Panc1 (cell line): ENCODE measurements at regions not wholly inside any gene's neighbourhood (a gene's known extent, or its start where the extent isn't known, plus 50 kb on each side); places are given as distances from the start of the nearest gene placed in this dataset.
"Not testable (repeated sequence)": the region's sequence is repeated elsewhere in the genome, so short reads cannot be mapped to it uniquely, and the experiment has no call there.

Source experiments
- ATAC-seq: fragments of 200-7000 bp; cut with Tn5 transposase; 2 replicates; pipeline ENCODE4 v1.9.1; 2020; ENCODE audit warnings: mild to moderate bottlenecking, moderate library complexity
- BruUV-seq: library from RNA; stranded (reverse); fragments of 400-500 nt; replicated peaks from 2 replicates; lab custom pipeline; 2021; lab: Mats Ljungman, UMichigan
- CTCF ChIA-PET: fragments of 300-600 bp; sonication (Branson Sonifier 250); formaldehyde crosslinking; loops from one replicate; lab custom pipeline; 2022; ENCODE audit warnings: antibody characterized with exemption; lab: Charles Lee
- POLR2A ChIA-PET: fragments of 300-600 bp; sonication (Branson Sonifier 250); formaldehyde crosslinking; loops from one replicate; lab custom pipeline; 2022; ENCODE audit warnings: antibody characterized with exemption; lab: Charles Lee
- DNase-seq: peaks from one replicate; pipeline ENCODE4 v3.0.0-alpha.2; 2010; ENCODE audit warnings: low read depth, low spot score
- H3K27ac ChIP-seq: 2 replicates; pipeline ENCODE4 v1.5.1; 2011; ENCODE audit warnings: mild to moderate bottlenecking, low read length, inconsistent platforms
- H3K27me3 ChIP-seq: fragments of 200-500 bp; sonication (Bioruptor generic); 2 replicates; pipeline ENCODE4 v1.6.0; 2014; ENCODE audit warnings: low read length, inconsistent platforms; ENCODE audit not compliant: control insufficient read depth, insufficient read depth
- H3K36me3 ChIP-seq: fragments of 200-500 bp; sonication (Bioruptor generic); 2 replicates; pipeline ENCODE4 v1.5.1; 2014; ENCODE audit warnings: inconsistent platforms, mild to moderate bottlenecking, low read length, moderate library complexity; ENCODE audit not compliant: control insufficient read depth, insufficient read depth
- H3K4me1 ChIP-seq: 2 replicates; pipeline ENCODE4 v1.5.1; 2011; ENCODE audit warnings: inconsistent platforms, mild to moderate bottlenecking, low read length, moderate library complexity; ENCODE audit not compliant: control insufficient read depth, insufficient read depth
- H3K4me3 ChIP-seq, 2 experiments: 2 replicates each; pipeline ENCODE4 v1.5.1; 2011 to 2012; ENCODE audit warnings: low read depth in 2 of 2, low read length in 2 of 2, mild to moderate bottlenecking in 2 of 2, inconsistent platforms in 1 of 2, moderate library complexity in 1 of 2
- H3K9me3 ChIP-seq: fragments of 200-500 bp; sonication (Bioruptor generic); 2 replicates; pipeline ENCODE4 v1.5.1; 2014; ENCODE audit warnings: low read depth, mild to moderate bottlenecking, inconsistent platforms, low read length, moderate library complexity; ENCODE audit not compliant: control insufficient read depth, insufficient read depth
- POLR2AphosphoS5 ChIP-seq: IDR thresholded peaks from 2 replicates; pipeline ENCODE4 v1.6.1; 2012; ENCODE audit warnings: mild to moderate bottlenecking, low read depth, low read length, moderate library complexity
- SIN3A ChIP-seq: IDR thresholded peaks from 2 replicates; pipeline ENCODE4 v1.6.1; 2012; ENCODE audit warnings: low read depth, mild to moderate bottlenecking, low read length, moderate library complexity, borderline replicate concordance; ENCODE audit not compliant: insufficient read depth
- TCF7L2 ChIP-seq: IDR thresholded peaks from 2 replicates; pipeline ENCODE4 v1.6.1; 2011; ENCODE audit warnings: mild to moderate bottlenecking, low read depth, low read length, inconsistent platforms
- in situ Hi-C: cut with HindIII; loops from 2 replicates; pipeline ENCODE4 v1.10.0; 2016; ENCODE audit warnings: low sequenced_read_pairs, low pct_unique_long_range_greater_than_20kb
- intact Hi-C: fragments of 100-400 bp; cut with micrococcal nuclease; formaldehyde crosslinking; loops from one replicate; pipeline ENCODE4 v1.10.0; 2022; ENCODE audit not compliant: unreplicated experiment
- TF ChIP-seq, protein P1 (sequence below): fragments of 450-650 bp; IDR thresholded peaks from 2 replicates; pipeline ENCODE4 v1.5.1; 2017; ENCODE audit warnings: mild to moderate bottlenecking
- TF ChIP-seq, protein P2 (sequence below), 2 experiments: IDR thresholded peaks; 2 replicates each; pipeline ENCODE4 v1.6.1; 2011 to 2012; ENCODE audit warnings: low read depth in 2 of 2, control low read depth in 1 of 2, low read length in 1 of 2, mild to moderate bottlenecking in 1 of 2, moderate library complexity in 1 of 2; ENCODE audit not compliant: insufficient read depth in 1 of 2

DNA sequence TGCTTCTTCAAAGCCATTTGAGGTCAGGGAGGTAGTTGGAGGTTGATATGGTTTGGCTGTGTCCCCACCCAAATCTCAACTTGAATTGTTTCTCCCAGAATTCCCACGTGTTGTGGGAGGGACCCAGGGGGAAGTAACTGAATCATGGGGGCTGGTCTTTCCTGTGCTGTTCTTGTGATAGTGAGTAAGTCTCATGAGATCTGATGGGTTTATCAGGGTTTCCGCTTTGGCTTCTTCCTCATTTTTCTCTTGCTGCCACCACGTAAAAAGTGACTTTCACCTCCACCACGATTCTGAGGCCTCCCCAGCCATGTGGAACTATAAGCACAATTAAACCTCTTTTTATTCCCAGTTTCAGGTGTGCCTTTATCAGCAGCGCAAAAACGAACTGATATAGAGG, 62.5 kb upstream of the NFE2L3 start:
- H3K27me3 ChIP-seq, BruUV-seq, H3K27ac ChIP-seq, H3K9me3 ChIP-seq, CTCF ChIA-PET, DNase-seq, H3K4me1 ChIP-seq, in situ Hi-C loops, POLR2A ChIA-PET, H3K4me3 ChIP-seq, intact Hi-C loops, H3K36me3 ChIP-seq, ATAC-seq: not testable (repeated sequence)

DNA sequence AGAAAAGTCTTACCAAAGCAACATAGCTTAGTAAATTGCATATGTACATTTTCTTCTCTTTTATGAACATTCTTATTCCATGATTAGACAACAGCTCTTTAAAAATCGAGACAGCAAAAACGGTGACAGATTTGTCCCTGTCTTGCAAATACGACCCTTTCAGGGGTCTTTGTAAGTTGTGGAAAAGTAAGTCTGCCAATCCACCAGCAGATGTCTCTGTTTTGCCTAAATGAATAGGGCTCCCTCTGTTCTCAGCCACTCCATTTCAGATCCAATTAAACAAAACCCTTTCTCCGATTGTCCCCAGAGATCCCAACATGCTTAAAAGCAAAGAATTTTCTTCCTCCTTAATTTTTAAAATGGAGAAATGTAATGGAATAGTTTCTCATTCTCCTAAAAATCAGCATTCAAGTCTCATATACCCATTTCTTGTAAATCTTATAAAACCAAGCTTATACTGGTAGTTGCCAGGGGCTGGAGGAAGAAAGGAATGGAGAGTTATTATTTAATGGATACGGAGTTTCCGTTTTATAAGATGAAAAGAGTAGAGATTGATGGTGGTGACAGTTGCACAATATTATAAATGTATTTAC, 61.0 kb upstream of the NFE2L3 start:
- intact Hi-C loops = loop anchor here (1.0 to 5.0 kb wide), 3 partner anchors 61 to 274 kb away; partner anchors contain the start of gene NFE2L3
- POLR2A ChIA-PET = interaction anchor here (0.5 to 0.6 kb wide), 3 partner anchors 100 to 474 kb away, joined by 3 to 6 read pairs (median 4); no protein-coding TSS in a partner anchor
- in situ Hi-C loops = no loop called here

DNA sequence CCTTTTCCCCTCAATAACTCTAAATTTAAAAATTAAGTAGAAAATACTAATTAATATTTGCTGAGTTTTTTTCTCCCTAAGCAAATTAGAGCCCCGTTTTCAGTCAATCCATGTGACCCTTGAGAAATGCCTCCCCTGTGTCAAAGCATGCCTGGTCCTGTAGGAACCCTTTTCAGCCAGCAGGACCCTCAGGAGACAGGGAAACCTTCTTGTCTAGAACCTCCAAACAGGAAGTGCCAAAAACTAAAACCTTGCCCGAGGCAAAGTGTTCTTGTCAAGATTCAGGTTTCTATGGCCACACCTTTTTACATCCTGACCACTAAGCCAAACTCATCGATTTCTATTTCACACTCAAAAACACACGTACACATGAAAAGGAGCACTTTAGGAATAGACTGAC, 60.1 kb upstream of the NFE2L3 start:
- no peak for DNase-seq
- TF ChIP-seq, protein P1, sequence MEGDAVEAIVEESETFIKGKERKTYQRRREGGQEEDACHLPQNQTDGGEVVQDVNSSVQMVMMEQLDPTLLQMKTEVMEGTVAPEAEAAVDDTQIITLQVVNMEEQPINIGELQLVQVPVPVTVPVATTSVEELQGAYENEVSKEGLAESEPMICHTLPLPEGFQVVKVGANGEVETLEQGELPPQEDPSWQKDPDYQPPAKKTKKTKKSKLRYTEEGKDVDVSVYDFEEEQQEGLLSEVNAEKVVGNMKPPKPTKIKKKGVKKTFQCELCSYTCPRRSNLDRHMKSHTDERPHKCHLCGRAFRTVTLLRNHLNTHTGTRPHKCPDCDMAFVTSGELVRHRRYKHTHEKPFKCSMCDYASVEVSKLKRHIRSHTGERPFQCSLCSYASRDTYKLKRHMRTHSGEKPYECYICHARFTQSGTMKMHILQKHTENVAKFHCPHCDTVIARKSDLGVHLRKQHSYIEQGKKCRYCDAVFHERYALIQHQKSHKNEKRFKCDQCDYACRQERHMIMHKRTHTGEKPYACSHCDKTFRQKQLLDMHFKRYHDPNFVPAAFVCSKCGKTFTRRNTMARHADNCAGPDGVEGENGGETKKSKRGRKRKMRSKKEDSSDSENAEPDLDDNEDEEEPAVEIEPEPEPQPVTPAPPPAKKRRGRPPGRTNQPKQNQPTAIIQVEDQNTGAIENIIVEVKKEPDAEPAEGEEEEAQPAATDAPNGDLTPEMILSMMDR = no peak
- TF ChIP-seq TCF7L2 (no peak), SIN3A (no peak), POLR2AphosphoS5 (no peak)
- TF ChIP-seq, protein P2, sequence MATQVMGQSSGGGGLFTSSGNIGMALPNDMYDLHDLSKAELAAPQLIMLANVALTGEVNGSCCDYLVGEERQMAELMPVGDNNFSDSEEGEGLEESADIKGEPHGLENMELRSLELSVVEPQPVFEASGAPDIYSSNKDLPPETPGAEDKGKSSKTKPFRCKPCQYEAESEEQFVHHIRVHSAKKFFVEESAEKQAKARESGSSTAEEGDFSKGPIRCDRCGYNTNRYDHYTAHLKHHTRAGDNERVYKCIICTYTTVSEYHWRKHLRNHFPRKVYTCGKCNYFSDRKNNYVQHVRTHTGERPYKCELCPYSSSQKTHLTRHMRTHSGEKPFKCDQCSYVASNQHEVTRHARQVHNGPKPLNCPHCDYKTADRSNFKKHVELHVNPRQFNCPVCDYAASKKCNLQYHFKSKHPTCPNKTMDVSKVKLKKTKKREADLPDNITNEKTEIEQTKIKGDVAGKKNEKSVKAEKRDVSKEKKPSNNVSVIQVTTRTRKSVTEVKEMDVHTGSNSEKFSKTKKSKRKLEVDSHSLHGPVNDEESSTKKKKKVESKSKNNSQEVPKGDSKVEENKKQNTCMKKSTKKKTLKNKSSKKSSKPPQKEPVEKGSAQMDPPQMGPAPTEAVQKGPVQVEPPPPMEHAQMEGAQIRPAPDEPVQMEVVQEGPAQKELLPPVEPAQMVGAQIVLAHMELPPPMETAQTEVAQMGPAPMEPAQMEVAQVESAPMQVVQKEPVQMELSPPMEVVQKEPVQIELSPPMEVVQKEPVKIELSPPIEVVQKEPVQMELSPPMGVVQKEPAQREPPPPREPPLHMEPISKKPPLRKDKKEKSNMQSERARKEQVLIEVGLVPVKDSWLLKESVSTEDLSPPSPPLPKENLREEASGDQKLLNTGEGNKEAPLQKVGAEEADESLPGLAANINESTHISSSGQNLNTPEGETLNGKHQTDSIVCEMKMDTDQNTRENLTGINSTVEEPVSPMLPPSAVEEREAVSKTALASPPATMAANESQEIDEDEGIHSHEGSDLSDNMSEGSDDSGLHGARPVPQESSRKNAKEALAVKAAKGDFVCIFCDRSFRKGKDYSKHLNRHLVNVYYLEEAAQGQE (IDR thresholded peaks at IDR 0.05; ENCODE audit: insufficient read depth in 1 of 2, low read depth in 2 of 2, low read length in 1 of 2) = no peak
- intact Hi-C loops = loop anchor here (1.0 to 5.0 kb wide), 3 partner anchors 60 to 273 kb away; partner anchors contain the start of gene NFE2L3
- no peak overlapping the region; the same call in 1 of the 2 replicates for H3K27ac ChIP-seq
- no peak for ATAC-seq
- no TSS peak for BruUV-seq
- no peak overlapping the region for H3K4me3 ChIP-seq
- H3K27me3 ChIP-seq = no peaks in the 10 kb centered on the region
- ChIA-PET CTCF (no interaction called here), POLR2A (interaction anchor here (1.3 kb wide), 1 partner anchor 64 kb away, joined by 4 read pairs; no protein-coding TSS in a partner anchor)
- H3K9me3 ChIP-seq = no peaks in the 10 kb centered on the region
- peaks cover 6% of the 10 kb centered on the region; the same call in 1 of the 2 replicates for H3K4me1 ChIP-seq
- H3K36me3 ChIP-seq = no peaks in the 10 kb centered on the region
- in situ Hi-C loops = no loop called here

More for the DNA sequence above, 61.0 kb upstream of the NFE2L3 start:
- peak; percentile 89 for ATAC-seq
- CTCF ChIA-PET = interaction anchor here (0.5 to 2.0 kb wide), 9 partner anchors 13 to 358 kb away, joined by 3 to 9 read pairs (median 4); partner anchors contain the start of gene NFE2L3
- peak; percentile 67 for DNase-seq
- TF ChIP-seq, protein P1 = peak; percentile 88
- no peak for TF ChIP-seq SIN3A
- BruUV-seq = no TSS peak
- H3K9me3 ChIP-seq = no peaks in the 10 kb centered on the region
- H3K27ac ChIP-seq = peak overlapping the region; percentile 32; the same call in 1 of the 2 replicates
- H3K36me3 ChIP-seq = no peaks in the 10 kb centered on the region
- no peak overlapping the region for H3K4me3 ChIP-seq
- H3K27me3 ChIP-seq = no peaks in the 10 kb centered on the region
- peaks cover 6% of the 10 kb centered on the region; the same call in 1 of the 2 replicates for H3K4me1 ChIP-seq
